NOMO-1 treated with DMSO at 0.1 percent for 48 hours (cell line): ENCODE measurements at regions not wholly inside any gene's neighbourhood (a gene's known extent, or its start where the extent isn't known, plus 50 kb on each side); places are given as distances from the start of the nearest gene placed in this dataset.
"Not testable (repeated sequence)": the region's sequence is repeated elsewhere in the genome, so short reads cannot be mapped to it uniquely, and the experiment has no call there.

Experiments used
- DNase-seq: peaks from one replicate; lab custom pipeline; 2025; ENCODE audit not compliant: unreplicated experiment; lab: John Stamatoyannopoulos, UW

GRCh38 chr12:68984796-68985573, 52.0 kb upstream of the CPM start:
- DNase-seq = peak; percentile 55

GRCh38 chr12:68997526-68997925, 64.6 kb upstream of the CPM start:
- not testable (repeated sequence) for DNase-seq

- peak; percentile 87 for DNase-seq
These were observed 65.1 kb upstream of the CPM start for GRCh38 chr12:68998041-68998440.

- no peak for DNase-seq
These were observed 67.1 kb upstream of the CPM start for GRCh38 chr12:69000074-69000473.

GRCh38 chr12:69000540-69001243, 67.7 kb upstream of the CPM start:
- DNase-seq = no peak

GRCh38 chr12:69001251-69001650, 68.3 kb upstream of the CPM start:
- DNase-seq = no peak

- no peak for DNase-seq
These were observed 70.0 kb upstream of the CPM start for GRCh38 chr12:69002969-69003368.

GRCh38 chr12:69003991-69004390, 71.0 kb upstream of the CPM start:
- DNase-seq = peak; percentile 4

GRCh38 chr12:69007101-69007854, 74.3 kb upstream of the CPM start:
- peak; percentile 82 for DNase-seq

- DNase-seq = peak; percentile 31
These were observed 74.9 kb upstream of the CPM start for GRCh38 chr12:69007855-69008351.

GRCh38 chr12:69008520-69008919, 75.5 kb upstream of the CPM start:
- peak; percentile 78 for DNase-seq

- no peak for DNase-seq
These were observed 81.1 kb upstream of the CPM start for GRCh38 chr12:69014047-69014446.

GRCh38 chr12:69015017-69015416, 82.0 kb upstream of the CPM start:
- DNase-seq = no peak

- DNase-seq = no peak
These were observed 82.9 kb upstream of the CPM start for GRCh38 chr12:69015831-69016230.

- DNase-seq = no peak
These were observed 86.1 kb upstream of the CPM start for GRCh38 chr12:69019082-69019481.

GRCh38 chr12:69019910-69020309, 86.9 kb upstream of the CPM start:
- DNase-seq = no peak

- DNase-seq = no peak
These were observed 89.7 kb upstream of the CPM start for GRCh38 chr12:69022674-69023073.

- DNase-seq = no peak
These were observed 90.9 kb upstream of the CPM start for GRCh38 chr12:69023840-69024239.

- no peak for DNase-seq
These were observed 91.4 kb upstream of the CPM start for GRCh38 chr12:69024413-69024812.

GRCh38 chr12:69024907-69025306, 91.9 kb upstream of the CPM start:
- DNase-seq = no peak

GRCh38 chr12:69026336-69026735, 93.4 kb upstream of the CPM start:
- peak; percentile 5 for DNase-seq
